CD4-positive, alpha-beta T cell (primary cell): ENCODE measurements at regions not wholly inside any gene's neighbourhood (a gene's known extent, or its start where the extent isn't known, plus 50 kb on each side); places are given as distances from the start of the nearest gene placed in this dataset.

Experiments
- ATAC-seq: fragments of 200-7000 bp; cut with Tn5 transposase; one replicate; pipeline ENCODE4 v1.10.0; 2022; ENCODE audit warnings: mild to moderate bottlenecking; ENCODE audit not compliant: poor library complexity
- CTCF ChIA-PET: fragments of 350-600 bp; sonication (Branson Sonifier 250); formaldehyde crosslinking; loops from one replicate; lab custom pipeline; 2021; ENCODE audit warnings: antibody characterized with exemption, inconsistent platforms; lab: Charles Lee
- POLR2A ChIA-PET: fragments of 350-600 bp; sonication (Branson Sonifier 250); formaldehyde crosslinking; loops from one replicate; lab custom pipeline; 2021; ENCODE audit warnings: antibody characterized with exemption, inconsistent platforms; lab: Charles Lee
- DNase-seq, 14 experiments: peaks; one replicate each; pipeline ENCODE4 v3.0.0-alpha.2; 2013 to 2020; ENCODE audit warnings: mixed read lengths in 2 of 14
- H3K27ac ChIP-seq, 2 donors: one replicate each; pipeline versions ENCODE4 v1.5.1 to v1.7.0; 2013; ENCODE audit warnings: low read length in 2 of 2, low read depth in 1 of 2, mild to moderate bottlenecking in 1 of 2
- H3K27me3 ChIP-seq, 2 experiments: 1 replicate in 1 of 2; 2 replicates in 1 of 2; pipeline versions ENCODE4 v1.6.1 to v1.7.0; 2013; ENCODE audit warnings: low read length in 2 of 2, control low read depth in 1 of 2, mild to moderate bottlenecking in 1 of 2, moderate library complexity in 1 of 2; ENCODE audit not compliant: insufficient read depth in 2 of 2, control insufficient read depth in 1 of 2
- H3K36me3 ChIP-seq: one replicate; pipeline ENCODE4 v1.6.1; 2013; ENCODE audit warnings: low read length, control low read depth; ENCODE audit not compliant: insufficient read depth
- H3K4me1 ChIP-seq: one replicate; pipeline ENCODE4 v1.6.1; 2013; ENCODE audit warnings: low read length, control low read depth; ENCODE audit not compliant: insufficient read depth
- H3K4me3 ChIP-seq: one replicate; pipeline ENCODE4 v1.5.1; 2013; ENCODE audit warnings: mild to moderate bottlenecking, low read length, moderate library complexity
- H3K9me3 ChIP-seq, 2 experiments: 1 replicate in 1 of 2; 2 replicates in 1 of 2; pipeline versions ENCODE4 v1.6.1 to v1.7.0; 2013; ENCODE audit warnings: low read length in 2 of 2, mild to moderate bottlenecking in 2 of 2, control low read depth in 1 of 2, moderate library complexity in 1 of 2; ENCODE audit not compliant: control insufficient read depth in 1 of 2, insufficient read depth in 1 of 2
- H3K27ac Mint-ChIP-seq: one replicate; pipeline ENCODE4 v1.8.0; 2020; ENCODE audit warnings: mixed read lengths
- H3K27me3 Mint-ChIP-seq: one replicate; pipeline ENCODE4 v1.8.0; 2021; ENCODE audit warnings: mixed read lengths
- H3K36me3 Mint-ChIP-seq: one replicate; pipeline ENCODE4 v1.8.0; 2021; ENCODE audit warnings: low read depth, mixed read lengths
- H3K4me1 Mint-ChIP-seq: one replicate; pipeline ENCODE4 v1.8.0; 2021; ENCODE audit warnings: low read depth, mixed read lengths
- H3K4me3 Mint-ChIP-seq: one replicate; pipeline ENCODE4 v1.8.0; 2020; ENCODE audit warnings: mild to moderate bottlenecking, mixed read lengths
- H3K9me3 Mint-ChIP-seq: one replicate; pipeline ENCODE4 v1.8.0; 2020; ENCODE audit warnings: mixed read lengths
- CTCF ChIP-seq: fragments of 200-600 bp; IDR thresholded peaks from one replicate; pipeline ENCODE4 v1.8.0; 2022; ENCODE audit warnings: antibody characterized with exemption, mild to moderate bottlenecking
- intact Hi-C, 2 experiments: fragments of 100-400 bp; cut with DNase I in 1 of 2; cut with micrococcal nuclease in 1 of 2; formaldehyde crosslinking; loops; one replicate each; pipeline versions ENCODE4 v1.15.1 to v1.9.0; 2023 to 2025; cut with DNase I, micrococcal nuclease

GRCh38 chr13:90352763-90353162 lies 994.7 kb upstream of the MIR17HG start:
- Histone ChIP-seq H3K9me3 (peaks cover 0 to 28% of the 10 kb centered on the region in 2 experiments), H3K4me3 (no peak overlapping the region), H3K36me3 (no peaks in the 10 kb centered on the region), H3K27ac (no peak overlapping the region), H3K27me3 (no peaks in the 10 kb centered on the region), H3K4me1 (no peaks in the 10 kb centered on the region)
- Mint-ChIP-seq H3K36me3 (no peaks in the 10 kb centered on the region), H3K27ac (no peak overlapping the region), H3K4me3 (no peak overlapping the region), H3K4me1 (no peaks in the 10 kb centered on the region), H3K9me3 (peaks cover 10% of the 10 kb centered on the region), H3K27me3 (no peaks in the 10 kb centered on the region)
- no peak for TF ChIP-seq CTCF
- CTCF ChIA-PET, result no interaction called here
- POLR2A ChIA-PET, result no interaction called here
- intact Hi-C loops, result no loop called here
- no peak for ATAC-seq
- DNase-seq, result no peak

GRCh38 chr13:90355162-90355751 lies 992.2 kb upstream of the MIR17HG start:
- no peak for TF ChIP-seq CTCF
- Mint-ChIP-seq H3K4me1 (no peaks in the 10 kb centered on the region), H3K4me3 (no peak overlapping the region), H3K9me3 (peaks cover 10% of the 10 kb centered on the region), H3K27me3 (no peaks in the 10 kb centered on the region), H3K36me3 (no peaks in the 10 kb centered on the region), H3K27ac (no peak overlapping the region)
- intact Hi-C loops, result no loop called here
- no peak overlapping the region for H3K4me3 ChIP-seq
- H3K36me3 ChIP-seq, result no peaks in the 10 kb centered on the region
- H3K27ac ChIP-seq, result no peak overlapping the region
- H3K4me1 ChIP-seq, result no peaks in the 10 kb centered on the region
- no peak for DNase-seq
- no peak for ATAC-seq
- peaks cover 0 to 9% of the 10 kb centered on the region in 2 experiments for H3K9me3 ChIP-seq
- no peaks in the 10 kb centered on the region for H3K27me3 ChIP-seq
- ChIA-PET CTCF (no interaction called here), POLR2A (no interaction called here)

DNA sequence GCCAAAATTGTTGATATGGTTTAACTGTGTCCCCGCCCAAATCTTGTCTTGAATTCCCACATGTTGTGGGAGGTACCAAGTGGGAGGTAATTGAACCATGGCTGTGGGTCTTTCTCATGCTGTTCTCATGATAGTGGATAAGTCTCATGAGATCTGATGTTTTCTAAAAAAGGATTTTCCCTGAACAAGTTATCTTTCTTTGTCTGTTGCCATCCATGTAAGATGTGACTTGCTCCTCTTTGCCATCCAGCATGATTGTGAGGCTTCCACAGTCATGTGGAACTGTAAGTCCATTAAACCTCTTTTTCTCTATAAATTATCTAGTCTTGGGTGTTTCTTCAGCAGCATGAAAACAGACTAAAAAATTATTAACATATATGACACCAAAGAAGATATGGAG lies 986.7 kb upstream of the MIR17HG start:
- Mint-ChIP-seq H3K9me3 (peaks cover 12% of the 10 kb centered on the region), H3K36me3 (no peaks in the 10 kb centered on the region), H3K27me3 (no peaks in the 10 kb centered on the region), H3K4me1 (no peaks in the 10 kb centered on the region), H3K27ac (no peak overlapping the region), H3K4me3 (no peak overlapping the region)
- CTCF ChIA-PET, result no interaction called here
- POLR2A ChIA-PET, result no interaction called here
- no peaks in the 10 kb centered on the region for H3K4me1 ChIP-seq
- H3K36me3 ChIP-seq, result no peaks in the 10 kb centered on the region
- intact Hi-C loops, result no loop called here
- no peak overlapping the region for H3K27ac ChIP-seq
- DNase-seq (no peak), ATAC-seq (no peak)
- H3K27me3 ChIP-seq, result no peaks in the 10 kb centered on the region
- H3K9me3 ChIP-seq, result peaks cover 3 to 6% of the 10 kb centered on the region in 2 experiments
- TF ChIP-seq CTCF, result no peak
- no peak overlapping the region for H3K4me3 ChIP-seq
